ENCODE measurements at regions not wholly inside any gene's neighbourhood (a gene's known extent, or its start where the extent isn't known, plus 50 kb on each side); places are given as distances from the start of the nearest gene placed in this dataset.

- no peak for TF ChIP-seq CTCF (IDR thresholded peaks at IDR 0.05; ENCODE audit: low read length, missing control alignments)
- no peak overlapping the region for H3K4me3 ChIP-seq (replicated peaks; ENCODE audit: low read depth, low read length)
- no peak for DNase-seq (ENCODE audit: low read depth)
Measured at GRCh38 chr2:8571301-8571791, 110.5 kb upstream of the ID2 start.

- DNase-seq (ENCODE audit: low read depth) = no peak
- no peak overlapping the region for H3K4me3 ChIP-seq (replicated peaks; ENCODE audit: low read depth, low read length)
- TF ChIP-seq CTCF (IDR thresholded peaks at IDR 0.05; ENCODE audit: low read length, missing control alignments) = no peak
Measured at GRCh38 chr2:8571792-8572499, 109.9 kb upstream of the ID2 start.

- no peak overlapping the region for H3K4me3 ChIP-seq (replicated peaks; ENCODE audit: low read depth, low read length)
- TF ChIP-seq CTCF (IDR thresholded peaks at IDR 0.05; ENCODE audit: low read length, missing control alignments) = no peak
- DNase-seq (ENCODE audit: low read depth) = no peak
Measured at GRCh38 chr2:8572712-8573233, 109.1 kb upstream of the ID2 start.

GRCh38 chr2:8573234-8573941 is 108.5 kb upstream of the ID2 start:
- TF ChIP-seq CTCF (IDR thresholded peaks at IDR 0.05; ENCODE audit: low read length, missing control alignments) = no peak
- no peak for DNase-seq (ENCODE audit: low read depth)
- no peak overlapping the region for H3K4me3 ChIP-seq (replicated peaks; ENCODE audit: low read depth, low read length)

- no peak for TF ChIP-seq CTCF (IDR thresholded peaks at IDR 0.05; ENCODE audit: low read length, missing control alignments)
- H3K4me3 ChIP-seq (replicated peaks; ENCODE audit: low read depth, low read length) = no peak overlapping the region
- no peak for DNase-seq (ENCODE audit: low read depth)
Measured at GRCh38 chr2:8573942-8574195, 108.0 kb upstream of the ID2 start.

GRCh38 chr2:8574196-8575037 is 107.4 kb upstream of the ID2 start:
- TF ChIP-seq CTCF (IDR thresholded peaks at IDR 0.05; ENCODE audit: low read length, missing control alignments) = no peak
- DNase-seq (ENCODE audit: low read depth) = no peak
- H3K4me3 ChIP-seq (replicated peaks; ENCODE audit: low read depth, low read length) = no peak overlapping the region

All from fibroblast of pulmonary artery (primary cell).